ENCODE measurements at regions not wholly inside any gene's neighbourhood (a gene's known extent, or its start where the extent isn't known, plus 50 kb on each side); places are given as distances from the start of the nearest gene placed in this dataset.
"Not testable (repeated sequence)": the region's sequence is repeated elsewhere in the genome, so short reads cannot be mapped to it uniquely, and the experiment has no call there.

GRCh38 chrX:125154288-125155257, 165.1 kb upstream of the TEX13C start:
- not testable (repeated sequence) for TF ChIP-seq CTCF, POLR2A (IDR thresholded peaks at IDR 0.05)

All from heart left ventricle (tissue), 13 donors.